GM10266 (cell line): ENCODE measurements at regions not wholly inside any gene's neighbourhood (a gene's known extent, or its start where the extent isn't known, plus 50 kb on each side); places are given as distances from the start of the nearest gene placed in this dataset.
A peak's percentile ranks its signal among the peaks of the same experiment; 100 is the strongest.

Experiments used
- DNase-seq: peaks from one replicate; pipeline ENCODE4 v3.0.0; 2012; ENCODE audit errors: extremely low spot score
- CTCF ChIP-seq: IDR thresholded peaks from 2 replicates; pipeline ENCODE4 v1.5.1; 2012; ENCODE audit warnings: mild to moderate bottlenecking, low read depth; ENCODE audit not compliant: control insufficient read depth, insufficient read depth; ENCODE audit errors: missing control alignments

- TF ChIP-seq CTCF: no peak
- DNase-seq: no peak
Measured at GRCh38 chr13:69551193-69551592, 556.4 kb upstream of the ATXN8OS start.

- DNase-seq: no peak
- TF ChIP-seq CTCF: no peak
Measured at GRCh38 chr13:69547780-69548179, 559.8 kb upstream of the ATXN8OS start.

- DNase-seq: no peak
- TF ChIP-seq CTCF: no peak
Measured at GRCh38 chr13:69545551-69545950, 562.1 kb upstream of the ATXN8OS start.

- DNase-seq: no peak
- TF ChIP-seq CTCF: peak; percentile 27
Measured at GRCh38 chr13:69524459-69525150, 583.0 kb upstream of the ATXN8OS start.

- no peak for TF ChIP-seq CTCF
- no peak for DNase-seq
Measured at GRCh38 chr13:69496981-69497380, 610.6 kb upstream of the ATXN8OS start.

- no peak for DNase-seq
- TF ChIP-seq CTCF: no peak
Measured at GRCh38 chr13:69495096-69495495, 612.5 kb upstream of the ATXN8OS start.

GRCh38 chr13:69487576-69487975, 620.0 kb upstream of the ATXN8OS start:
- DNase-seq: no peak

More at GRCh38 chr13:69487576-69487975, 620.0 kb upstream of the ATXN8OS start:
- no peak for TF ChIP-seq CTCF
